A549 (cell line): ENCODE measurements at regions not wholly inside any gene's neighbourhood (a gene's known extent, or its start where the extent isn't known, plus 50 kb on each side); places are given as distances from the start of the nearest gene placed in this dataset.

Source experiments
- MAFK ChIP-seq: fragments of 450-650 bp; IDR thresholded peaks from 2 replicates; pipeline ENCODE4 v1.6.1; 2014; ENCODE audit not compliant: partially characterized antibody
- MAZ ChIP-seq: fragments of 150-350 bp; IDR thresholded peaks from 2 replicates; pipeline ENCODE4 v1.6.1; 2014; ENCODE audit warnings: antibody characterized with exemption, low read depth, low read length, borderline replicate concordance

- TF ChIP-seq MAFK (no peak), MAZ (no peak)
These were observed 787.7 kb upstream of the TMEM132C start for GRCh38 chr12:127479256-127479655.
